ENCODE measurements at regions not wholly inside any gene's neighbourhood (a gene's known extent, or its start where the extent isn't known, plus 50 kb on each side); places are given as distances from the start of the nearest gene placed in this dataset.

DNA sequence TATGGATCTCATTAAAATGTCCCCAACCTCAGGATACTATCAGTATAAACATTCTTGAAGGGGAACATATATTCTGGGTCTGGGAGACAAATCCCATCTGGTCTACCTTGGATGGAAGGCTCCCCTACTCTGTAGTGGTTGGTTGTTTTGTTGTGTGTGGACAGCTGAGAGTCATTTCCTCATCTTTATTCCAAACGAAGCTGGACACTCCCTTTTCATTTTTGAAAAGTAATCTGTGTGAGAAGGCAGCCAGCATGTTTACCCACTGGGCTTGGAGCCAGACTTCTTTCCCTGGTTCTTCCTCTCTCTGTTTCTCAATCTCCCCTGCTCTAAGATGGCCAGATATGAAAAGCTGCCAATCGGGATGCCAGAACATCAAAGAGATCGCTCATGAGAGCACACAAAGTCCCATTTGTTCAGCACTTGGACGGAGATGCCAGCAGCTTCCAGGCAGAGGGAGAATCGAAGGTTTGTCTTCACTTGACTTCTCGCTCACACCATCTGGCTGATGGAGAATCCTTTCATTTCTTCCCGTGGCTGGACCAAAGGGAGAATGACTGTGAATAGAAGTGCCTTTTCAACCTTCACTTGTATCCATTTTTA, 108.1 kb upstream of the AGR3 start (continued):
- no peak for TF ChIP-seq ZNF674 (CRISPR knock-in tag; IDR thresholded peaks at IDR 0.05; ENCODE audit: low read depth)
- no peak; the same call in 1 of the 2 replicates for TF ChIP-seq ZNF34 (CRISPR knock-in tag; IDR thresholded peaks at IDR 0.05; ENCODE audit: borderline replicate concordance)
- TF ChIP-seq SIN3B (IDR thresholded peaks at IDR 0.05; ENCODE audit: low read length) = no peak
- no peak for TF ChIP-seq MAFG (CRISPR knock-in tag; IDR thresholded peaks at IDR 0.05)
- TF ChIP-seq, protein P1, sequence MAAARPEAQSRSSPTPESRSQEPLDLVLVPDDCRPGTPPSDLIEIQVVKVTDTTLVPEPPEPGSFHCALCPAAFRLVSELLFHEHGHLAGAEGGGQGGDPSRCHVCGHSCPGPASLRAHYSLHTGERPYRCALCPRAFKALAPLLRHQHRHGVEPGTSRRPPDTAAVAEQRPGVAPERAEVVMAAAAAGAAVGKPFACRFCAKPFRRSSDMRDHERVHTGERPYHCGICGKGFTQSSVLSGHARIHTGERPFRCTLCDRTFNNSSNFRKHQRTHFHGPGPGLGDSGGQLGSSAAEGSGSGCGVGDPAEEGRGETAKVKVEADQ (CRISPR knock-in tag; IDR thresholded peaks at IDR 0.05; ENCODE audit: borderline replicate concordance) = peak; percentile 69; the same call in 1 of the 2 replicates
- TF ChIP-seq FOXA1 (IDR thresholded peaks at IDR 0.05) = peak; percentile 84
- TF ChIP-seq FOXA1 (CRISPR knock-in tag; IDR thresholded peaks at IDR 0.05) = peak; percentile 98
- TF ChIP-seq, protein P2, sequence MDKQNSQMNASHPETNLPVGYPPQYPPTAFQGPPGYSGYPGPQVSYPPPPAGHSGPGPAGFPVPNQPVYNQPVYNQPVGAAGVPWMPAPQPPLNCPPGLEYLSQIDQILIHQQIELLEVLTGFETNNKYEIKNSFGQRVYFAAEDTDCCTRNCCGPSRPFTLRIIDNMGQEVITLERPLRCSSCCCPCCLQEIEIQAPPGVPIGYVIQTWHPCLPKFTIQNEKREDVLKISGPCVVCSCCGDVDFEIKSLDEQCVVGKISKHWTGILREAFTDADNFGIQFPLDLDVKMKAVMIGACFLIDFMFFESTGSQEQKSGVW (CRISPR knock-in tag; IDR thresholded peaks at IDR 0.05; ENCODE audit: borderline replicate concordance) = no peak
- TF ChIP-seq AKAP8 (CRISPR knock-in tag; IDR thresholded peaks at IDR 0.05) = peak; percentile 41; the same call in 1 of the 2 replicates
- no peak for TF ChIP-seq KLF13 (CRISPR knock-in tag; IDR thresholded peaks at IDR 0.05)
- peak; percentile 80; the same call in 1 of the 2 replicates for TF ChIP-seq NR2F2 (IDR thresholded peaks at IDR 0.05; ENCODE audit: borderline replicate concordance, low read depth)
- TF ChIP-seq NR1H2 (CRISPR knock-in tag; IDR thresholded peaks at IDR 0.05; ENCODE audit: borderline replicate concordance, low read depth) = no peak
- peak; percentile 90 for TF ChIP-seq RERE (CRISPR knock-in tag; IDR thresholded peaks at IDR 0.05; ENCODE audit: low read depth)
- TF ChIP-seq ZNF276 (CRISPR knock-in tag; IDR thresholded peaks at IDR 0.05; ENCODE audit: low read depth) = no peak
- TF ChIP-seq ZNF260 (CRISPR knock-in tag; IDR thresholded peaks at IDR 0.05; ENCODE audit: borderline replicate concordance, low read depth) = no peak
- TF ChIP-seq, protein P3, sequence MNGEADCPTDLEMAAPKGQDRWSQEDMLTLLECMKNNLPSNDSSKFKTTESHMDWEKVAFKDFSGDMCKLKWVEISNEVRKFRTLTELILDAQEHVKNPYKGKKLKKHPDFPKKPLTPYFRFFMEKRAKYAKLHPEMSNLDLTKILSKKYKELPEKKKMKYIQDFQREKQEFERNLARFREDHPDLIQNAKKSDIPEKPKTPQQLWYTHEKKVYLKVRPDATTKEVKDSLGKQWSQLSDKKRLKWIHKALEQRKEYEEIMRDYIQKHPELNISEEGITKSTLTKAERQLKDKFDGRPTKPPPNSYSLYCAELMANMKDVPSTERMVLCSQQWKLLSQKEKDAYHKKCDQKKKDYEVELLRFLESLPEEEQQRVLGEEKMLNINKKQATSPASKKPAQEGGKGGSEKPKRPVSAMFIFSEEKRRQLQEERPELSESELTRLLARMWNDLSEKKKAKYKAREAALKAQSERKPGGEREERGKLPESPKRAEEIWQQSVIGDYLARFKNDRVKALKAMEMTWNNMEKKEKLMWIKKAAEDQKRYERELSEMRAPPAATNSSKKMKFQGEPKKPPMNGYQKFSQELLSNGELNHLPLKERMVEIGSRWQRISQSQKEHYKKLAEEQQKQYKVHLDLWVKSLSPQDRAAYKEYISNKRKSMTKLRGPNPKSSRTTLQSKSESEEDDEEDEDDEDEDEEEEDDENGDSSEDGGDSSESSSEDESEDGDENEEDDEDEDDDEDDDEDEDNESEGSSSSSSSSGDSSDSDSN (CRISPR knock-in tag; IDR thresholded peaks at IDR 0.05) = peak; percentile 55
- TF ChIP-seq ZBTB1 (CRISPR knock-in tag; IDR thresholded peaks at IDR 0.05; ENCODE audit: borderline replicate concordance) = no peak
- TF ChIP-seq ZNF670 (CRISPR knock-in tag; IDR thresholded peaks at IDR 0.05; ENCODE audit: borderline replicate concordance) = peak; percentile 71; the same call in 1 of the 2 replicates
- peak; percentile 97 for TF ChIP-seq PPARG (CRISPR knock-in tag; conservative IDR thresholded peaks at IDR 0.05)

All from HepG2 (cell line).